ENCODE measurements at regions not wholly inside any gene's neighbourhood (a gene's known extent, or its start where the extent isn't known, plus 50 kb on each side); places are given as distances from the start of the nearest gene placed in this dataset.
A peak's percentile ranks its signal among the peaks of the same experiment; 100 is the strongest.

DNA sequence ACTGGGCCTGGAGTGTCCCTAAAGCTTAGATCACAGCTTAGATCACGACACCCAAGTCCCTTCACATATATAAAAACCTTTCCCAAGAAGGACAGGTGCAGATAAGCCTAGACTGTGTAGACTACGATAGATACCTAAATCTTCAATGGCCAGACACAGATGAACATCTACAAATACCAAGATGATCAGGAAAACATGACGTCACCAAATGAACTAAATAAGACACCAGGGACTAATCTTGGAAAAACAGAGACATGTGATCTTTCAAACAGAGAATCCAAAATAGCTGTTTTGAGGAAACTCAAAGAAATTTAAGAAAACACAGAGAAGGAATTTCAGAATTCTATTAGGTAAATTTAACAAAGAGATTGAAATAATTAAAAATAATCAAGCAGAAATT lies 1082.6 kb upstream of the PHF14 start:
- no peaks in the 10 kb centered on the region for H3K4me1 ChIP-seq
- TF ChIP-seq EP300 (IDR thresholded peaks at IDR 0.05) (no peak), POLR2AphosphoS5 (IDR thresholded peaks at IDR 0.05) (no peak), POLR2A (IDR thresholded peaks at IDR 0.05) (no peak)
- TF ChIP-seq, protein P1, sequence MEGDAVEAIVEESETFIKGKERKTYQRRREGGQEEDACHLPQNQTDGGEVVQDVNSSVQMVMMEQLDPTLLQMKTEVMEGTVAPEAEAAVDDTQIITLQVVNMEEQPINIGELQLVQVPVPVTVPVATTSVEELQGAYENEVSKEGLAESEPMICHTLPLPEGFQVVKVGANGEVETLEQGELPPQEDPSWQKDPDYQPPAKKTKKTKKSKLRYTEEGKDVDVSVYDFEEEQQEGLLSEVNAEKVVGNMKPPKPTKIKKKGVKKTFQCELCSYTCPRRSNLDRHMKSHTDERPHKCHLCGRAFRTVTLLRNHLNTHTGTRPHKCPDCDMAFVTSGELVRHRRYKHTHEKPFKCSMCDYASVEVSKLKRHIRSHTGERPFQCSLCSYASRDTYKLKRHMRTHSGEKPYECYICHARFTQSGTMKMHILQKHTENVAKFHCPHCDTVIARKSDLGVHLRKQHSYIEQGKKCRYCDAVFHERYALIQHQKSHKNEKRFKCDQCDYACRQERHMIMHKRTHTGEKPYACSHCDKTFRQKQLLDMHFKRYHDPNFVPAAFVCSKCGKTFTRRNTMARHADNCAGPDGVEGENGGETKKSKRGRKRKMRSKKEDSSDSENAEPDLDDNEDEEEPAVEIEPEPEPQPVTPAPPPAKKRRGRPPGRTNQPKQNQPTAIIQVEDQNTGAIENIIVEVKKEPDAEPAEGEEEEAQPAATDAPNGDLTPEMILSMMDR (IDR thresholded peaks at IDR 0.05): no peak
- no peaks in the 10 kb centered on the region for H3K27me3 ChIP-seq
- WGBS, 5 donors: 54 to 78% (median 73%) methylated on average over 3 of the region's 3 CpGs
- no peak overlapping the region for H3K4me3 ChIP-seq
- H3K9me3 ChIP-seq: peaks cover 0 to 25% (median 17%) of the 10 kb centered on the region in 4 donors
- intact Hi-C loops (cut with DNase I; ENCODE audit: low total_unique reads): no loop called here
- no peak overlapping the region for H3K27ac ChIP-seq
- H3K36me3 ChIP-seq: no peaks in the 10 kb centered on the region
- DNase-seq: no peak

DNA sequence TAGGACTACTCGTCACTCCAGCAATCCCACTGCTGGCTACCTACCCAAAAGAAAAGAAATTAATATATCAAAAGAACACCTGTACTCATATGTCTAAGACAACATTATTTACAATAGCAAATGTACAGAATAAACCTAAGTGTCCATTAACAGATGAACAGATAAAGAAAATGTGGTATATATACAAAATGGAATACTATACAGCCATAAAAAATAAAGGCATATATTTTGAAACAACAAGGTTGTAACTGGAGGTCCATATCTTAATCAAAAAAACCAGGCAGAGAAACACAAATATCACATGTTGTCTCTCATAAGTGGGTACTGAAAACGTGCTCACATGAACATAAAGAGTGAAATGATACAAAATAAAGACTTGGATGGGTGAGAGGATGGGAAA lies 1073.3 kb upstream of the PHF14 start:
- no peaks in the 10 kb centered on the region for H3K4me1 ChIP-seq
- no peak for DNase-seq
- H3K4me3 ChIP-seq: no peak overlapping the region
- no peak overlapping the region for H3K27ac ChIP-seq
- H3K9me3 ChIP-seq: peaks cover 0 to 43% (median 10%) of the 10 kb centered on the region in 4 donors
- H3K36me3 ChIP-seq: no peaks in the 10 kb centered on the region
- intact Hi-C loops (cut with DNase I; ENCODE audit: low total_unique reads): no loop called here
- WGBS, 5 donors: 66 to 86% (median 71%) methylated on average over 2 of the region's 2 CpGs
- TF ChIP-seq POLR2A (IDR thresholded peaks at IDR 0.05) (no peak), POLR2AphosphoS5 (IDR thresholded peaks at IDR 0.05) (no peak), EP300 (IDR thresholded peaks at IDR 0.05) (no peak)
- TF ChIP-seq, protein P1 (IDR thresholded peaks at IDR 0.05): no peak
- no peaks in the 10 kb centered on the region for H3K27me3 ChIP-seq

DNA sequence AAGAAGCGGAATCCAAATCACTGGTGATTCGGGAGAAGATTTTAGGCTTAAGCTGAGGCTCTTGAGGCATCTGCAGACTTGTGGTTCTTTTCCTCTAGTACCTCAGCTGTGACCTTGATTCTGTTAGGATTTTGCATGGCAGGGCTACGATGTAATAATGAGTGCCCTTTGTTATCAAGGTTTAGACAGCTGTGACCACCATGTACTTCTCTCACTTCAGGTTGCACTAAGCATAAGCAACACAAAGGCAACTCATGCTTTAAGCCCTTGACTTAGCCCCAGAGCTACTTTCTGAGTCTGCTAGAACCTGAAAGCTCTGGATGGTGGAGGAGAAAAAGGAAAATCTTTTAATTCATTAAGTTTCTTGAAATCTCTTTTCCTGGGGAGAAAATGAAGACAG lies 1052.3 kb upstream of the PHF14 start:
- no peak for TF ChIP-seq POLR2A (IDR thresholded peaks at IDR 0.05)
- no peak for TF ChIP-seq EP300 (IDR thresholded peaks at IDR 0.05)
- TF ChIP-seq POLR2AphosphoS5 (IDR thresholded peaks at IDR 0.05): no peak
- TF ChIP-seq, protein P1 (IDR thresholded peaks at IDR 0.05): no peak
- no peak overlapping the region for H3K4me3 ChIP-seq
- intact Hi-C loops (cut with DNase I; ENCODE audit: low total_unique reads): no loop called here
- no peaks in the 10 kb centered on the region for H3K4me1 ChIP-seq
- H3K27me3 ChIP-seq: no peaks in the 10 kb centered on the region
- WGBS, 5 donors: 69 to 89% (median 77%) methylated on average over 3 of the region's 3 CpGs
- DNase-seq: no peak
- H3K27ac ChIP-seq: no peak overlapping the region
- H3K36me3 ChIP-seq: no peaks in the 10 kb centered on the region
- H3K9me3 ChIP-seq: no peaks in the 10 kb centered on the region

DNA sequence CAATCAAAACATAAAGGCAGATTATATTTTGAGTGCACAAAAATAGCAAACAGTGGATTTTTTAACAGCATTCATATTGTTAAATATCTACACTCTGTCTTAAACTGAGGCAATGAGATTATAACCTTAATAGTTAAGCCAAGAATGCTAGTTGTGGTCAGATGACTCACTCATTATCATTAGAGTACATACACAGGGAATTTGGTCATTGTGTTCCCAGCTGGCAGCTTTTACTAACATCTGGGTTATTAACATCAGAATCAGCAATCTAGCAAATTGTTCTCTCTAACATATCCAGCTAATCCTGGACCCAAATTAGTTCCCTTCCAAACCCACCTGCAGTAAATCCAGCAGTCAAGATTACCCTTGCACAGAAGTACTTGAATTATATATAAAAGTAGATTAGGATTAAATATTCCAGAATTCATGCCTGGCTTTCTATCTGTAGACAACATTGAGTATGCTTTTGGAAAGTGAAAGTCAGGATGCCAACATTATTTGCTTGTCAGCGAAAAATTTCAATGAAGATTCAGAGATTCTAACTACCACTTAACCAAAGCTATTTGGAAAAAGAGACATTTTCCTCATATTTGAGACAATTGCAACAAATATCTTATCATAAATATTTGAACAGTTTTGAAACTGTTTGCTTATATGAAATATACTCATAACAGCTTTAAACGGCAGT lies 1035.6 kb upstream of the PHF14 start:
- H3K36me3 ChIP-seq: no peaks in the 10 kb centered on the region
- intact Hi-C loops (cut with DNase I; ENCODE audit: low total_unique reads): no loop called here
- DNase-seq: peak in 1 of 2 donors; percentile 5

More for the DNA sequence above, 1035.6 kb upstream of the PHF14 start:
- no peak overlapping the region for H3K4me3 ChIP-seq
- 14 to 46% (median 30%) methylated on average over 2 of the region's 2 CpGs for WGBS, 5 donors
- peaks cover 0 to 6% (median 0%) of the 10 kb centered on the region in 4 donors for H3K4me1 ChIP-seq
- no peak overlapping the region for H3K27ac ChIP-seq
- TF ChIP-seq EP300 (IDR thresholded peaks at IDR 0.05) (no peak), POLR2AphosphoS5 (IDR thresholded peaks at IDR 0.05) (no peak), POLR2A (IDR thresholded peaks at IDR 0.05) (no peak)
- TF ChIP-seq, protein P1 (IDR thresholded peaks at IDR 0.05): no peak
- no peaks in the 10 kb centered on the region for H3K27me3 ChIP-seq
- H3K9me3 ChIP-seq: no peaks in the 10 kb centered on the region
